Right lobe of liver (tissue), 4 donors: ENCODE measurements at regions not wholly inside any gene's neighbourhood (a gene's known extent, or its start where the extent isn't known, plus 50 kb on each side); places are given as distances from the start of the nearest gene placed in this dataset.

Source experiments
- CTCF ChIP-seq, 4 donors: fragments of 200-600 bp in 3 of 4; fragments of 450-650 bp in 1 of 4; IDR thresholded peaks; one replicate each; pipeline versions ENCODE4 v1.5.1 to v1.8.0; 2016 to 2022; ENCODE audit warnings: antibody characterized with exemption in 4 of 4, mild to moderate bottlenecking in 2 of 4
- POLR2A ChIP-seq: fragments of 450-650 bp; IDR thresholded peaks from one replicate; pipeline ENCODE4 v1.6.1; 2017; ENCODE audit warnings: antibody characterized with exemption, mild to moderate bottlenecking
- donor health status: DM: no; HTN: no; CAD: no.
- donor health status: DM: no; HTN: no; CAD: no.
- donor health status: DM: no; HTN: yes; CAD: no.

GRCh38 chrX:39258331-39258730 is 457.1 kb downstream of the MID1IP1 start:
- TF ChIP-seq CTCF (IDR thresholded peaks at IDR 0.05) (no peak), POLR2A (no peak)
